22Rv1 (cell line): ENCODE measurements at regions not wholly inside any gene's neighbourhood (a gene's known extent, or its start where the extent isn't known, plus 50 kb on each side); places are given as distances from the start of the nearest gene placed in this dataset.

Experiments
- H3K27ac ChIP-seq: fragments of 450-650 bp; 2 replicates; pipeline ENCODE4 v1.5.1; 2017
- CTCF ChIP-seq: fragments of 450-650 bp; IDR thresholded peaks from 2 replicates; pipeline ENCODE4 v1.5.1; 2017; ENCODE audit warnings: mild to moderate bottlenecking
- ZFX ChIP-seq: fragments of 450-650 bp; IDR thresholded peaks from 2 replicates; pipeline ENCODE4 v1.6.1; 2017; ENCODE audit warnings: antibody characterized with exemption, borderline replicate concordance

- H3K27ac ChIP-seq: no peak overlapping the region
Measured at GRCh38 chr18:76064998-76065397, 430.0 kb downstream of the ZNF516 start.

GRCh38 chr18:76058146-76058545 lies 436.9 kb downstream of the ZNF516 start:
- H3K27ac ChIP-seq: no peak overlapping the region
- TF ChIP-seq ZFX: no peak
- TF ChIP-seq CTCF: no peak

More at GRCh38 chr18:76064998-76065397, 430.0 kb downstream of the ZNF516 start:
- TF ChIP-seq ZFX: no peak

GRCh38 chr18:76057386-76057785 lies 437.7 kb downstream of the ZNF516 start:
- no peak overlapping the region for H3K27ac ChIP-seq
- TF ChIP-seq ZFX (no peak), CTCF (no peak)

DNA sequence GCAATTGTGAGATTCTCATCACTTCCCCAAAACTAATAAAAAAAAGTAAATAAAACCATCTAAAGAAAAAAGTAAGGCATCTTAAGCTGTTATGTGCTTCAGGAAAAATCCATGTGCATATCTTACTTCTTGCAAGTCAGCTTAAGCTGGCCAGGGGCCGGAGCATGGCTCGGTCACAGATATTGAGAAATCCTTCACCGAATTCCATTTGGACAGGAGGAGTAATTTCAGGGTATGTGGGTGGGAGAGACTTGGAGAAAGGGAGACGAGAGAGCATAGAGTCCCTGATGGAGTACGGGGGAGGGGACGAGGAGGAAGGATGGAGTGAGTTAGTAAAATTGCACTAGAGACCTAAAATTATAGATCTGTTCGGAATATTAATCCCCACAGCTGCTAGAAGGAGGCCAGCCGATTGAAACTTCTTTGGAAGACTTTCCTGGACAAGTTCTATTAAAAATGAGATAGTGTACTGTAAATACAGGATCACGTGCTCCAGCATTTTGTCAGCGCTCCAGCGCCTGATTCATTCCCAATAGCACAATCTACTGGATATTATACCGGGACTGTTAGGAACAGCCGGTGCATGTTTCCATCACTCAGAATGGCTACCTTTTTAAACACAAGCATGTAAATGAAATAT lies 438.5 kb downstream of the ZNF516 start:
- TF ChIP-seq CTCF (no peak), ZFX (no peak)
- H3K27ac ChIP-seq: no peak overlapping the region

GRCh38 chr18:76055578-76055977 lies 439.5 kb downstream of the ZNF516 start:
- no peak for TF ChIP-seq CTCF
- no peak for TF ChIP-seq ZFX
- no peak overlapping the region for H3K27ac ChIP-seq

DNA sequence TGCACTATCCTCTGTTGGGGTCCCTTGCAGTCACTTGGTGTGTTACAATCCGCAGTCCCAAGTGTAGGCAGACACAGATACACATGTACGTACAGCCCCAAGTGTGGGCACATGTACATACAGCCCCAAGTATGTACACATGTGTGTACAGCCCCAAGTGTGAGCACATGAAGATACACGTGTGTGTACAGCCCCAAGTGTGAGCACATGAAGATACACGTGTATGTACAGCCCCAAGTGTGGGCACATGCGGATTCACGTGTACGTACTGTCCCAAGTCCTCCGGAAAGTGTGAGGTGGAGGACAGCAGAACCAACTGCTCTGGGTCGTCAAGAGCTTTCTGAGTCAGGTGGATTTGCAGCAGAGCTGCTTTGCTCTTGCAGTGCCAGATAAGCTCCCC lies 440.0 kb downstream of the ZNF516 start:
- no peak overlapping the region for H3K27ac ChIP-seq

GRCh38 chr18:76054156-76054555 lies 440.9 kb downstream of the ZNF516 start:
- TF ChIP-seq ZFX (no peak), CTCF (no peak)
- no peak overlapping the region for H3K27ac ChIP-seq

More for the DNA sequence above, 440.0 kb downstream of the ZNF516 start:
- TF ChIP-seq CTCF (no peak), ZFX (no peak)

- H3K27ac ChIP-seq: no peak overlapping the region
- TF ChIP-seq ZFX (no peak), CTCF (no peak)
Measured at GRCh38 chr18:76053551-76053950, 441.5 kb downstream of the ZNF516 start.
